Sigmoid colon (tissue), 4 donors: ENCODE measurements at regions not wholly inside any gene's neighbourhood (a gene's known extent, or its start where the extent isn't known, plus 50 kb on each side); places are given as distances from the start of the nearest gene placed in this dataset.

Experiments
- CTCF ChIP-seq, 4 experiments: fragments of 450-650 bp in 3 of 4; fragments of 200-600 bp in 1 of 4; IDR thresholded peaks; one replicate each; pipeline ENCODE4 v1.5.1; 2016 to 2019; ENCODE audit warnings: antibody characterized with exemption in 4 of 4, mild to moderate bottlenecking in 3 of 4, moderate library complexity in 2 of 4
- EP300 ChIP-seq, 4 donors: sonication (generic); formaldehyde crosslinking; IDR thresholded peaks; one replicate each; pipeline ENCODE4 v1.6.1; 2017; ENCODE audit warnings: antibody characterized with exemption in 4 of 4

GRCh38 chr5:2178071-2178477 is 295.3 kb upstream of the IRX4 start:
- TF ChIP-seq CTCF (IDR thresholded peaks at IDR 0.05) (no peak), EP300 (IDR thresholded peaks at IDR 0.05) (no peak)
